A549 (cell line): ENCODE measurements at regions not wholly inside any gene's neighbourhood (a gene's known extent, or its start where the extent isn't known, plus 50 kb on each side); places are given as distances from the start of the nearest gene placed in this dataset.

Source experiments
- ATAC-seq, 2 experiments: fragments of 200-7000 bp in 1 of 2; fragments of >200 bp in 1 of 2; cut with Nextera tagmentation in 1 of 2; cut with Tn5 transposase in 1 of 2; 3 replicates each; pipeline versions ENCODE4 v1.8.0 to v1.9.1; 2018 to 2020; ENCODE audit warnings: mild to moderate bottlenecking in 1 of 2, moderate library complexity in 1 of 2
- CTCF ChIA-PET: fragments of 300-600 bp; sonication (Branson Sonifier 250); formaldehyde crosslinking; extraction: SDS; loops from one replicate; lab custom pipeline; 2021; ENCODE audit warnings: antibody characterized with exemption, inconsistent platforms; lab: Yijun Ruan, JAX
- POLR2A ChIA-PET: fragments of 350-600 bp; formaldehyde crosslinking; extraction: SDS; loops from one replicate; lab custom pipeline; 2021; ENCODE audit warnings: antibody characterized with exemption, inconsistent platforms; lab: Yijun Ruan, JAX
- DNase-seq, 2 experiments: peaks; one replicate each; pipeline versions ENCODE4 v3.0.0 to v3.0.0-alpha.2; 2011 to 2016; ENCODE audit warnings: low read depth in 1 of 2, low spot score in 1 of 2
- FAIRE-seq: peaks from 2 replicates; lab custom pipeline; 2011; peaks lifted over from hg19 to GRCh38; lab: Jason Lieb, UNC
- H3K27ac ChIP-seq, 2 experiments: fragments of >200 bp; sonication (Bioruptor Twin); formaldehyde crosslinking; 3 replicates each; pipeline ENCODE4 v1.5.1; 2016 to 2017
- H3K4me1 ChIP-seq: fragments of >200 bp; sonication (Bioruptor Twin); formaldehyde crosslinking; 3 replicates; pipeline ENCODE4 v1.6.1; 2016
- H3K4me2 ChIP-seq: fragments of >200 bp; sonication (Bioruptor Twin); formaldehyde crosslinking; 3 replicates; pipeline ENCODE4 v1.6.1; 2016
- H3K4me3 ChIP-seq: fragments of >200 bp; sonication (Bioruptor Twin); formaldehyde crosslinking; 3 replicates; pipeline ENCODE4 v1.5.1; 2016
- H3K9me3 ChIP-seq: fragments of >200 bp; sonication (Bioruptor Twin); formaldehyde crosslinking; 3 replicates; pipeline ENCODE4 v1.6.1; 2016
- ATOH8 ChIP-seq: fragments of 250-450 bp; sonication (Bioruptor Pico); IDR thresholded peaks from 2 replicates; pipeline ENCODE4 v1.5.0; 2020; ENCODE audit warnings: low read depth, mild to moderate bottlenecking, moderate library complexity
- CBX8 ChIP-seq: fragments of 200-600 bp; sonication (generic); IDR thresholded peaks from 2 replicates; pipeline ENCODE4 v1.6.1; 2016
- CHD2 ChIP-seq: fragments of 150-350 bp; IDR thresholded peaks from 2 replicates; pipeline ENCODE4 v1.6.1; 2014; ENCODE audit warnings: low read length; ENCODE audit not compliant: partially characterized antibody
- CHD4 ChIP-seq: fragments of 200-600 bp; sonication (generic); IDR thresholded peaks from 2 replicates; pipeline ENCODE4 v1.6.1; 2016; ENCODE audit warnings: antibody characterized with exemption, mild to moderate bottlenecking, borderline replicate concordance
- CTCF ChIP-seq: fragments of >200 bp; sonication (Bioruptor Twin); formaldehyde crosslinking; IDR thresholded peaks from 3 replicates; pipeline ENCODE4 v1.5.1; 2016
- E2F6 ChIP-seq: IDR thresholded peaks from 2 replicates; pipeline ENCODE4 v1.6.1; 2012; ENCODE audit warnings: low read depth, borderline replicate concordance
- EHF ChIP-seq: fragments of 250-450 bp; sonication (Bioruptor Pico); IDR thresholded peaks from 2 replicates; pipeline ENCODE4 v1.5.0; 2020; ENCODE audit warnings: mild to moderate bottlenecking
- EHMT2 ChIP-seq: fragments of 200-600 bp; sonication (generic); IDR thresholded peaks from 2 replicates; pipeline ENCODE4 v1.6.1; 2016; ENCODE audit warnings: antibody characterized with exemption, low read depth, mild to moderate bottlenecking, moderate library complexity
- FOSB ChIP-seq: fragments of 250-450 bp; sonication (Bioruptor Pico); IDR thresholded peaks from 2 replicates; pipeline ENCODE4 v1.5.0; 2020; ENCODE audit warnings: mild to moderate bottlenecking, moderate library complexity
- HOXB5 ChIP-seq: fragments of 250-450 bp; sonication (Bioruptor Pico); IDR thresholded peaks from 2 replicates; pipeline ENCODE4 v1.5.0; 2020; ENCODE audit warnings: mild to moderate bottlenecking, moderate library complexity
- JUNB ChIP-seq: fragments of >200 bp; sonication (Bioruptor Twin); formaldehyde crosslinking; IDR thresholded peaks from 2 replicates; pipeline ENCODE4 v1.6.1; 2016
- MAX ChIP-seq: IDR thresholded peaks from 2 replicates; pipeline ENCODE4 v1.6.1; 2012
- MAZ ChIP-seq: fragments of 150-350 bp; IDR thresholded peaks from 2 replicates; pipeline ENCODE4 v1.6.1; 2014; ENCODE audit warnings: antibody characterized with exemption, low read depth, low read length, borderline replicate concordance
- NFE2L2 ChIP-seq: fragments of 150-350 bp; conservative IDR thresholded peaks from 2 replicates; pipeline ENCODE4 v1.6.1; 2014; ENCODE audit warnings: low read length
- POLR2AphosphoS2 ChIP-seq: conservative IDR thresholded peaks from 2 replicates; pipeline ENCODE4 v1.6.1; 2012; ENCODE audit warnings: low read length, improper control_type of control experiment, inconsistent platforms
- REST ChIP-seq: fragments of 200-600 bp; sonication (generic); IDR thresholded peaks from 2 replicates; pipeline ENCODE4 v1.6.1; 2016; ENCODE audit warnings: antibody characterized with exemption, mild to moderate bottlenecking, moderate library complexity
- WGBS: methylation state at CpG from one replicate; pipeline ENCODE4 v1.1.6; 2017; ENCODE audit errors: missing lambda C conversion rate; 5-methylcytosine and 5-hydroxymethylcytosine counted together

- H3K27ac ChIP-seq, result no peak overlapping the region
- DNase-seq (no peak), ATAC-seq (no peak), FAIRE-seq (no peak)
- H3K4me1 ChIP-seq, result no peaks in the 10 kb centered on the region
- no peak for TF ChIP-seq CBX8
- TF ChIP-seq HOXB5 (CRISPR knock-in tag), result no peak
- no peak for TF ChIP-seq EHMT2
- no peak for TF ChIP-seq ATOH8 (CRISPR knock-in tag)
- no peak for TF ChIP-seq JUNB
- TF ChIP-seq CHD4, result no peak
- TF ChIP-seq CTCF, result no peak
- TF ChIP-seq REST, result no peak
- TF ChIP-seq MAX, result no peak
- TF ChIP-seq FOSB (CRISPR knock-in tag), result no peak
- TF ChIP-seq EHF (CRISPR knock-in tag), result no peak
- TF ChIP-seq NFE2L2, result no peak
- no peak for TF ChIP-seq CHD2
- no peak for TF ChIP-seq POLR2AphosphoS2
- TF ChIP-seq E2F6, result no peak
- H3K4me2 ChIP-seq, result no peak overlapping the region
- H3K9me3 ChIP-seq, result 0 out of 3 replicates have a peak, but pooled peaks cover 3% of the 10 kb centered on the region
- no peak overlapping the region for H3K4me3 ChIP-seq
- POLR2A ChIA-PET, result no interaction called here
- WGBS, result 2% methylated on average over 2 of the region's 2 CpGs
- CTCF ChIA-PET, result interaction anchor here (2.6 kb wide), 1 partner anchor 8 kb away, joined by 9 read pairs; no protein-coding TSS in a partner anchor
Observed at GRCh38 chr17:36786867-36787266, 150.4 kb upstream of the LHX1 start.

- WGBS, result 9% methylated on average over 7 of the region's 7 CpGs
- Histone ChIP-seq H3K4me3 (no peak overlapping the region), H3K4me1 (no peaks in the 10 kb centered on the region), H3K9me3 (no peaks in the 10 kb centered on the region), H3K27ac (no peak overlapping the region), H3K4me2 (no peak overlapping the region)
- POLR2A ChIA-PET, result no interaction called here
- CTCF ChIA-PET, result interaction anchor here (0.6 to 1.4 kb wide), 6 partner anchors 9 to 1990 kb away, joined by 3 to 5 read pairs (median 4); no protein-coding TSS in a partner anchor
- DNase-seq (no peak), FAIRE-seq (no peak), ATAC-seq (peak in 1 of 2 experiments; percentile 24; a peak in 3 of 6 replicates)
- no peak for TF ChIP-seq MAZ
Observed at GRCh38 chr17:36791150-36791941, 145.9 kb upstream of the LHX1 start.
